ENCODE measurements at regions not wholly inside any gene's neighbourhood (a gene's known extent, or its start where the extent isn't known, plus 50 kb on each side); places are given as distances from the start of the nearest gene placed in this dataset.

DNA sequence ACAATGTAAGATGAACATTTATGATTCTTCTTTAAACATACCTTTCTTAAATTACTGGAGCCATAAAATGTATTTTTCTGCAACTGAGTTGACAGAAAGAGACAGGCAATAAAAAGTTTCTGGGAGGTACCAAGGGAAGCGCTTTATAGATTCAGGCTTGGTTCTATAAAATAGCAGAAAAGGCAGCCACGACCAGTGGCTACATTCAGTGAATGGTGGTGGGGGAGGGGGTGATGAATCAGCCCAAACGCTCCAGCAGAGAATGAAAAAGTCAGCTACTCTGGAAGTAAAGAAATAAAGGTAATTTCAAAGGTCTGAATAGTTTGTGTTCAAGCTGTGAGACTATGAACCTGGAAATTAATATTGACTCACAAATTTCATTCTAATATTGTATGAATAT lies 456.1 kb downstream of the KCTD8 start:
- intact Hi-C loops (cut with DNase I): no loop called here
- ATAC-seq (no peak), DNase-seq (ENCODE audit: low spot score) (no peak)

DNA sequence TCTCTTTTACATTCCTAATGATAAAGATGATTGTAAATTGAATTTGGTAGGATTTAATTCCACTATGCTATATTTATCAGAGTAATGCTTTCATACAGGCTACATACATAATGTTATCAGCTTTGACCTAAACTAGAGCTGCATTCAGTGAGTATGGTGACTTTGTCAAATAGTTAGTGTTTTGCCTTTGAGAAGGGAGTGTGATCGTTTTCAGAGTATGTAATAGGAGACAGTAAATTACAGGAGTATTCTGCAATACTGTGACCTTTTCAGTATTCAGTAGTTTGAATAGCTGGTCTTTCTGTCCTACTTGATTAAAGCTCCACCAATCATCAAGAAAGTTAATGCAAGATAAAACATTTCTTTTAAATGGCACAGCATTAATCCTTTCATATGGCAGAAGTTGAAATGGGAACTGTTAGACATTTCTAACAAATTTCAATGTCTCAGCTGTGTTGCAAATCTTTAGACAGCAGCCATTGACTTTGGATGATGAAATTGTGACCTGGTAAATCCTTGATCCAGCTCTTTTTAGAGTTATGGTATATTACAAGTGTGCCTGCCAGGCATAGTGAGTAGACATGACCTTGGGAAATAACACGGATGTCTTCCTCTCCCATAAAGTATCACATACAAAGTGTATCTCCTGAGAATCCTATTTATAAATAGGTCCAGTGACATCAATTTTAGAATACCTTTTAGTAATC lies 455.3 kb downstream of the KCTD8 start:
- ATAC-seq (no peak), DNase-seq (ENCODE audit: low spot score) (no peak)
- intact Hi-C loops (cut with DNase I): no loop called here

DNA sequence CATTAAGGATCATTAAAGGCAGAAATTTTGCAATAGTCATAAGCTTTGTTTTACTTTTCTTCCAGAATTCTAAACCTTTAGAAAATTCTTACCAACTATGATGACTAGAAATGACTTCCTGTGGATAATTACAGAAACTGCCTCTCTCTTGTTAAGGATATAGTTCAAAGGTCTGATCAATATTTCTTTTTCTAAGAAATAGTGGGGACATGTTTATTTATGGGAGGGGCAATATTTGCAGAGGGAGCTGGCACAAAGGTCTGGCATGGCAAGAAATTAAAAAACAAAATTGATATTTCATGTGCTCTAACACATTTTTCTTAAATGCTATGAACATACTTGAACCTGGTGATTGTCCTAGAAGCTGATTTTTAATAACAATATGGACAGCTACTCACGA lies 448.9 kb downstream of the KCTD8 start:
- DNase-seq (ENCODE audit: low spot score) (no peak), ATAC-seq (no peak)
- intact Hi-C loops (cut with DNase I): no loop called here

DNA sequence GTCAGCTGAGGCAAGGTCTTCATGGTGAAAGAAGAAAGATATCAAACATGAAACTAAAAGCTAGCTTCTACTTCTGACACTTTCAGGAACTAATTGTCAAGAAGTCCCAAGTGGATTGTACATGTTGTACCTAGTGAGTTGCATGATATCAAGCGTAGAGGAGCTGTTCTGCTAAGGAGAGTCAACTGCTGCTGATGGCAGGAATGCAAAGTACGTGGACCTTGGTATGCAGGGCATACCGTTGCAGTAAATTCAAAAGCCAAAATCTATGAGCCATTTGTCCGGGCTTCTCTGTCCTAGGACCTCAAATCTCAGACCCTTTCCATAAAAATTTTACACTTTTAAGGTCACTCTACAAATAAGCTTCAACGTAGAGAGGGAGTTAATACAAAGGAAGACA lies 446.2 kb downstream of the KCTD8 start:
- intact Hi-C loops (cut with DNase I): no loop called here
- DNase-seq (ENCODE audit: low spot score) (no peak), ATAC-seq (no peak)

DNA sequence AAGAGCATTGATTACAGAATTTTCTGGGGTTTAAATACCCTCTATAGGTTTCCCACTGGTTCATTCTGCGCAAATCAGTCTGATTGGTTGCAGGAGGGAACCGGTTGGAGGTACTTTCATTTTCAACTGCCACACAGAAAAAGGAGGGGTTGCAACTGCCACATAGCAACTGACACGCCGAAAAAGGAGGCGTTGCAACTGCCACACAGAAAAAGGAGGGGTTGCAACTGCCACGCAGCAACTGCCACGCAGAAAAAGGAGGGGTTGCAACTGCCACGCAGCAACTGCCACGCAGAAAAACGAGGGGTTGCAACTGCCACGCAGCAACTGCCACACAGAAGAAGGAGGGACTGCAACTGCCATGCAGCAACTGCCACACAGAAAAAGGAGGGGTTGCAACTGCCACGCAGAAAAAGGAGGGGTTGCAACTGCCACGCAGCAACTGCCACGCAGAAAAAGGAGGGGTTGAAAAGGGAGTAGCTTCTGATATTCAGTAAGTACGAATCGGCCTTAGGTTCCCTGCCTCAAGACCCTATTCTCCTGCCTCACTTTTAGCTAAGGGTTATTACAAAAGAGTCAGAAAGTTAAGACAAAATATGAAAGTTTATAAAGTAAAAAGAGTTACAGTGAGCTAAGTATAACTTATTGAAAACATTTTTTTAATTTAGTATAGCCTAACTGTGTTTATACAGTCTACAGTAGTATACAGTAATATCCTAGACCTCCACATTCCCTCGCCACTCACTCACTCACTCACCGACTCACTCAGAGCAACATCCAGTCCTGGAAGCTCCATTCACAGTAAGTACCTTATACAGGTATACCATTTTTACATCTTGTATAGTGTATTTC lies 431.8 kb downstream of the KCTD8 start:
- ATAC-seq: no peak
- intact Hi-C loops (cut with DNase I): no loop called here
- DNase-seq (ENCODE audit: low spot score): no peak

DNA sequence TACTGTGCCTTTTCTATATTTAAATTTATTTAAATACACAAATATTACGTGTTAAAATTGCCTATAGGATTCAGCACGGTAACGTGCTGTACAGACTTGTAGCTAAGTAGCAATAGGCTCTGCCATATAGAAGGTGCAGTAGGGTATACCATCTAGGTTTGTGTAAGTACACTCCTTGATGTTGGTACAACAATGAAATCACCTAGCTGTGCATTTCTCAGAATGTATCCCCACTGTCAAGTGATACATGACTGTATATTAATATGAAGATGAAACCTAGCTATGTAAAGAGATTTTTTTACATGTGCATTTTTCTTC lies 431.2 kb downstream of the KCTD8 start:
- intact Hi-C loops (cut with DNase I): no loop called here
- ATAC-seq (no peak), DNase-seq (ENCODE audit: low spot score) (no peak)

DNA sequence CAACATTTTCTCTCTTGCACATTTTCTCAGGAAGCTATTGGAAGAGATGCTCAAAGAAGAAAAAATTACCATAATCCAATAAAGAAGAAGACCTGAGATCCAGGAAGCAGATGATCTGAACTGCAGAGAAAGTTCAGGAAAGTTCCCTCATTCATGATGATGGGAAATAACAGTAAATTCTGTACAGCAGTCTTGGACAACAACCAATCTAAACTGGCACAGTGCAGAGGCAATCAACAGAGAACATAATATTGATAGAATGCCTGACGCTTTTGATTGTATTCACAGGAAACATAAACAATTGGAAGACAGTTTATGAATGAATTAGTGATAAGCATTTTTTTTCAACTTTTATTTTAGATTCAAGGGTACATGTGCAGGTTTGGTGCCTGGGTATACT lies 428.9 kb downstream of the KCTD8 start:
- no peak for ATAC-seq
- no peak for DNase-seq (ENCODE audit: low spot score)
- intact Hi-C loops (cut with DNase I): no loop called here

DNA sequence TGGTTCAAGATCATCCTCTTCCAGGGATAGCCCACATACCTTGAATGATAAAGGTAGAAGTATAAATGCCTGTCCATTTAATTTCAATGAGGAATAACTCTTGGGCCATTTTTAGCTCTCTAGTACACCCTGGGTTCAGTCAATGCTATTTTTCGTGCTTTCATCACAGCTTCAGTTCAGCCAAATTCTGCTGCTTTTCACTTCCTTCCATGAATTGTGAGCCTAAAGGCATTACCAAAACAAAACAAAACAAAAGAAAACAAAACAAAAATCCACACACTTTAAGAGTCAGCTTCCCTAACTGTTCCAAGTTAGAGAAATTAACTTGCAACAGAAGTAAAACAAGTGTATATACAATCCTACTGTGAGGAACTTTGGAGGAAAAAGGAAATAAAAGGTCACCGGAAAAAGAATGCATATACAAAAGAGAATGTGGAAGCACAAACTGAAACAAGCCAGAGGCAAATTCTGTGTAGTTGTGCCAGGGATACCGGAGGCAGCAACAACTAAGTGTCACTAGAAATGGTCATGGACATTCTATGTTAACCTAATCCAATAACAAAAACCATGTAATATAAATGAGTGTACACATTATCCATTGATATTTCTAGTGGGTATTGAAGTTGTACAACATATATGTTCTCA lies 423.1 kb downstream of the KCTD8 start:
- ATAC-seq: no peak
- no peak for DNase-seq (ENCODE audit: low spot score)
- intact Hi-C loops (cut with DNase I): no loop called here

DNA sequence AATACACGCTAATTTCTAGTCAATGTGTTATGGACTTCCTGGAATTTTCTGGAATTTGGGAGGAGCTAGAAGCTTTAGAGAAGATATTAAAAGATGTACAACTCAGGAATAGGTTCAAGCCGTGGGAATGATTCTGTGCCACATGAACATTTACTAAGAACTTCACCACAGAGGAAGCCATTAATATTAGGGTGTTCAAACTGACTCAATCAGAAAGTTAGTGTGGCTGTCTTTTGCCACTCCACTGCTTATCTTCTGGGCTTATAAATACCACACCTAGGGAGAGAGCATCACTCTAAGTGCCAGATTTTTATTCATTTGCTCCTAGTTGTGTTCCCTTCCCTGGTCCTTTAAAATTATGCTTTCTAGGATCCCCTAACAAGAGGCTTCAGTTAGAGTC lies 409.8 kb downstream of the KCTD8 start:
- intact Hi-C loops (cut with DNase I): no loop called here
- DNase-seq (ENCODE audit: low spot score): no peak
- no peak for ATAC-seq

DNA sequence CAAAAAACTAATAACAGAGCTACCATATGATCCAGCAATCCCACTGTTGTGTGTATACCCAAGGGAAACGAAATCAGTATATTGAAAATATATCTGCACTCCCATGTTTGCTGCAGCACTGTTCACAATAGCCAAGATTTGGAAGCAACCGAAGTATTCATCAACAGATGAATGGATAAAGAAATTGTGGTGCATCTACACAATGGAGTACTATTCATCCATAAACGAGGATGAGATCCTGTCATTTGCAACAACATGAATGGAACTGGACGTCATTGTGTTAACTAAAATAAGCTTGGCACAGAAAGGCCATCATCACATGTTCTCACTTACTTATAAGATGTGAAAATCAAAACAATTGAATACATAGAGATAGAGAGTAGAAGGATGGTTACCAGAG lies 402.1 kb downstream of the KCTD8 start:
- ATAC-seq: no peak
- intact Hi-C loops (cut with DNase I): no loop called here
- no peak for DNase-seq (ENCODE audit: low spot score)

DNA sequence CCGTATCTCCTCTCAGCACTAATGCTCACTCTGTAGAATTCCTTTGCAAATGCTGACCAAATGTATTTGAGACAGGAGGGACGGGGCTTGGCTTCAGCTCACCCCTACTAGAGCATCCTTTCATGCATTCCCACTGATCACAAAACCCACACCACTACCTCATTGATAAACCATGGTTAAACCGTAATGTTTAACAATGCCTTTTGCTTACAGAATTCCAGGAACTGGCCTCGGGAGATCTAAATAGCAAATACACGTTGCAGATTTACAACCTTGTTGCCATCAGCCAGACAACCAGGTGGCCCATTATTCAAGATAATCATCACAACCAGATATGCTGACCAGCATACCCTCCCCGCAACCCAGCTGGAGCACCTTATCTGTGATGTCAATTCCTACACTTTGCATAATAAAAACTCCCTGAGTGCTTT lies 391.9 kb downstream of the KCTD8 start:
- ATAC-seq: no peak
- DNase-seq (ENCODE audit: low spot score): no peak
- intact Hi-C loops (cut with DNase I): no loop called here

DNA sequence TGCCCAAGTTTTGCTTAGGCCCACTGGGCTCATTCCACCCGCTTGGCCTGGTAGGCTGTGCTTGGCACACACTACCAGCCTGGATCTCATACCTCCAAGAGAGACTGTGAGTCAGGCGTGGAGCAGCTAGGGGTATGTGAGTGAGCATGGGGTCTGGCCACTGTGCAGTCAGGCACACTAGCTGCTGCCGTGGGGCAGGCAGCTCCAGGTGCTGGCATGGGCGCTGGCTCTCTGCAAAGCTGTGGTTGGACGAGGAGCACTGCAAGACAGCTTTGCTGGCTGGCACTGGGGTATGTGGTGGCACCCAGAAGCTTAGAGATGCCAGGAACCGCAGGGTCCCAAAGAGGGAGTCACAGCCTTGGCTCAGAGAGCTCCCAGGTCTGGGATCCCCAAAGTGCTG lies 377.8 kb downstream of the KCTD8 start:
- DNase-seq (ENCODE audit: low spot score) (no peak), ATAC-seq (no peak)
- intact Hi-C loops (cut with DNase I): no loop called here

DNA sequence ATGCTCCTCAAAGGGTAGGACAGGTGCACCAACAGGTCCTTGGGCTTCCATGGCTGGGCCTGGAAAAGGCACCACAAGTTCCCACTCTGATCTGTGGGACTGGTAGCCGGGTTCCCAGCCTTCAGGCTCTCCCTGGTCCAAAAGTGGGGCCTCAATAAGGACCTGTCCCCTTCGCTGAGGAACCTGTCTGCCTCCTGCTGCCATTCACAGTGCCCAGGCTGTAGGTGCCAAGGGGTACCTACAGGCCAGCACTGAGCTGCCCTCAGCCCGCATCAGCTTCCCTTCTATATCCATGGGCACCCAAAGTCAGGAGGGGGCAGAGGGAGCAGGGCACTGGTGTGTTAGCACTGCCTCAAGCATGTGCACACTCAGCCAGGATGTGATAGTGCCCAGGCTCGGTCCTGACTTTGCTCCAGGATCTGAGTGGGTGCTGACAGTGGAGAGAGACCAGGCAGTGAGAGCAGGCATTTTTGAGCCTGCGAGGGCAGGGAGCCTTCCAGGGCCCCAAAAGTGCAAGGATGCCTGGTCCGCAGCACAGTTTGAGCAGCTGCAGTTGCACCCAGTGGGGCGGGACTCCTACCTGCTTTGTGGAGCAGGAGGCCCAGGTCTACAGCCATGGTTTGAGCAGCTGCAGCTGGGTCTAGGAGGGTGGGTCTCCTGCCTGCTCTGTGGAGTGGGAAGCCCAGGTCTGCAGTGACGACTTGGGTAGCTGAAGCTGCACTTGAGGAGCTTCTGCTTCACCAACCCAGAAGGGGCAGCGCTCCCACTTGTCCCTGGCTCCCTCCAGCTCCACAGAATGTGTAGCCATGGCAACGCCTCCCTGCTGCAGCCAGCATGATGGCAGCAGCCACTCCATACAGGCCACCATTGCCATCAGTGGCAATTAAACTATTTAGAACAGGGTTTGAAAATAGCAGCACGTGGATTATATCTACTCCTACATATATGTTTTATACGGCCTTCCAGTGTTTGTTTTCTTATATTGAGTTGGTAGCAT lies 376.4 kb downstream of the KCTD8 start:
- peak; percentile 17 for ATAC-seq
- intact Hi-C loops (cut with DNase I): no loop called here

DNA sequence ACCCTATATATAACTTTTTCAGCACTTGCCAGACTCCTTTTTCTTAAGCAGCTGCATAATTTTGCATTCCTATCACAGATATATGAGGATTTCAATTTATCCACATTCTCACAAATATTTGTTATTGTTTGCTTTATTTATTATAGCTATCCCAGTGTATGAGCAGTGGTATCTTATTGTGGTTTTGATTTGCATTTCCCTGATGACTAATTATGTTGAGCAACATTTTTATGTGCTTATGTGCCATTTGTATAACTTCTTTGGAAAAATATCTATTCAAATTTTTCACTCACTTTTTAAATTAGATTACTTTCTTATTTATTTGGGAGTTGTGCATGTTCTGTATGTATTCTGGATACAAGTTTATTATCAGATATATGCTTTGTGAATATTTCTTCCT lies 361.9 kb downstream of the KCTD8 start:
- DNase-seq (ENCODE audit: low spot score) (no peak), ATAC-seq (no peak)
- intact Hi-C loops (cut with DNase I): no loop called here

More for the DNA sequence above, 376.4 kb downstream of the KCTD8 start:
- DNase-seq (ENCODE audit: low spot score): no peak

DNA sequence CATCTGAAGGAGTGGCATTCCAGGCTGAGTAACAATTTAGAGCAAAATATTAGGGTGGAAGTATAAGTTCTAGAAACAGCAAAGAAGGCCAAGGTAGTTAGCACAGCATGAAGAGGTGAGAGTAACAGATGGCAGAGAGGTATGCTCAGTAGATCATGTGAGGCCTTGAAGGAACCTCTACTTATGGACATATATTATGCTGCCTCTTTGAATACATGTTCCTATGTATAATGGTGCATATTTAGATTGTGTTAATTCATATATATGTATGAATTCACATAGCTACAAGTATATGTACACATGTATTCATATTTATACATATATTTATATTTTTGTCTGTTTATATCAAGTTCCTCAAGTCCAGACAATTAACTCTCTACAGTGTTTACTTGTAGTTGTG lies 355.2 kb downstream of the KCTD8 start:
- no peak for DNase-seq (ENCODE audit: low spot score)
- ATAC-seq: no peak
- intact Hi-C loops (cut with DNase I): no loop called here

DNA sequence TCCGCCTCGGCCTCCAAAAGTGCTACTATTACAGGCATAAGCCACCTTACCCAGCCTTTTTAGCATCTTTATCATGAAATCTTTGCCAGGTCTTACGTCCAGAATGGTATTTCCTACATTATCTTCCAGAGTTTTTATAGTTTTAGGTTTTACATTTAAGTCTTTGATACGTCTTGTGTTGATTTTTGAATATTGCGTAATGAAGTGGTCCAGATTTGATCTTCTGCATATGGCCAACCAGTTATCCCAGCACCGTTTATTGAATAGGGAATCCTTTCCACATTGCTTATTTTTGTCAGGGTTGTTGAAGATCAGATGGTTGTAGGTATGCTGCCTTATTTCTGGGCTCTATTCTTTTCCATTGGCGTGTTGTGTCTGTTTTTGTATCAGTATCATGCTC lies 349.6 kb downstream of the KCTD8 start:
- no peak for ATAC-seq
- DNase-seq (ENCODE audit: low spot score): no peak
- intact Hi-C loops (cut with DNase I): no loop called here

DNA sequence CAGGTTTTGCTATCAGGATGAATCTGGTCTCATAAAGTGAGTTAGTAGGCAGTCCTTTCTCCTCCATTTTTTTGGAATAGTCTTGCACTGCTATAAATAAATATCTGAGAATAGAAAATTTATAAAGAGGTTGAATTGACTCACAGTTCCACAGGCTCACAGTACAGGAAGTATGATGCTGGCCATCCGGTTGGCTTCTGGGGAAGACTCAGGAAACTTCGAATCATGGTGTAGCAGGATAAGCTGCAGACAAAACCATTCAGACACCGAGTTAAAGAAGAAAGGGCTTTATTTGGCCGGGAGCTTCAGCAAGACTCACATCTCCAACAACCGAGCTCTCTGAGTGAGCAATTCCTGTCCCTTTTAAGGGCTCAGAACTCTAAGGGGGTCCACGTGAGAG lies 348.2 kb downstream of the KCTD8 start:
- intact Hi-C loops (cut with DNase I): no loop called here
- DNase-seq (ENCODE audit: low spot score) (no peak), ATAC-seq (no peak)

DNA sequence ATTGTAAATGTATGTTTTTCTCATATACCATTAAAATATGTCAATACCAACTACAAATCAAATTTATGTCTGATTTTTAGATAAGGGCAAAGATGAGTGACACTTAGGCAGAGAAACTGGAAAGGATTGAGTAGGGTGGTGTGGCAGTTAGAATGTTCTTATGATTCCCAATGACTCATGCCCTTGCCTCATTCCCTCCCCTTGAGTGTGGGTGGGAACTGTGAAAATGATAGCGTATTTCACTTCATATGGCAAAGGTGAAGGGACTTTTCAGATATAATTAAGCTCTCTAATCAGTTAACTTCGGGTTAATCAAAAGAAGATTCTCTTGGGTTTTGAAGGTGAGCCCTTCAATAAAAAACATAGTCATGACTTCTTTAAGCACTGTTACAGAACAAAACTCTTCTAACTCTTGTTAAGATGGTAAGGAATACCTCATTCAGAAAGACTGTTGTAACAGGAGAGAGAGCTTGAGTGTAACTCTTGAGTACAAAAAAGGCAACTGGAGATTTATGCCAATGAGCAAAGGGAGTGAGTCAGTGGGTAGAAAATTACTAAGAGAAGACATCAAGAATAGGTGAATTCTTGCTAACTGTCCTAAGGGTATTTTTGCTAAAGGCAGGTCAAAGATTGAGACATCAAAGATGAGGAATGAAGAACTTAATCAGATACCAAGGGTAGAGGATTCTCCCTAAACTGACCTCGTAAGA lies 329.5 kb downstream of the KCTD8 start:
- DNase-seq (ENCODE audit: low spot score) (no peak), ATAC-seq (no peak)
- intact Hi-C loops (cut with DNase I): no loop called here

DNA sequence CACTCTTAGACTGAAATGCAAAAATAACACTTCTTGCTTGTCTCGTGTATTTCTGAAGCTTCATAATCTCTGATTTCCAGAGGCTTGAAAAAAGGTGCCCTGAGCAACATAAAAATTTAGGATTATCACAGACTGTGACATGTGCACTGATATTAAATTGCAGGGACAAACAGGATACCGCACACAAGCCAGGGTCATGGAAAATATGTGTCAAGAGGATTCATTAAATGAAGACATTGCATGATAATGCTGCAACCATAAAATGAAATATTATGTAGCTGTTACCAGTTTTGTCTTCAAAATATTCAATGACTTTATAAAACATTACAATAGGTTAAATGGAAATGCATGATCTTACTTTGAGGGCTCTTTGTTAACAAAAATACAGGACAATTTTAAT lies 328.0 kb downstream of the KCTD8 start:
- ATAC-seq (no peak), DNase-seq (ENCODE audit: low spot score) (no peak)
- intact Hi-C loops (cut with DNase I): no loop called here
